Fibroblast of lung (primary cell): ENCODE measurements at regions not wholly inside any gene's neighbourhood (a gene's known extent, or its start where the extent isn't known, plus 50 kb on each side); places are given as distances from the start of the nearest gene placed in this dataset.

ENCODE experiments used
- DNase-seq, 2 donors: peaks; one replicate each; pipeline versions ENCODE4 v3.0.0 to v3.0.0-alpha.2; 2010; ENCODE audit warnings: low read depth in 2 of 2
- H2AFZ ChIP-seq: 2 replicates; pipeline ENCODE4 v1.5.1; 2012; ENCODE audit warnings: low read length, control low read depth, inconsistent platforms
- H3K27ac ChIP-seq: 2 replicates; pipeline ENCODE4 v1.5.1; 2011; ENCODE audit warnings: low read length, control low read depth; ENCODE audit not compliant: insufficient read depth
- H3K27me3 ChIP-seq: 2 replicates; pipeline ENCODE4 v1.5.1; 2011; ENCODE audit warnings: mild to moderate bottlenecking, low read length; ENCODE audit not compliant: control insufficient read depth, insufficient read depth
- H3K36me3 ChIP-seq: 2 replicates; pipeline ENCODE4 v1.5.1; 2011; ENCODE audit warnings: low read length; ENCODE audit not compliant: control insufficient read depth, insufficient read depth
- H3K4me1 ChIP-seq: 2 replicates; pipeline ENCODE4 v1.5.1; 2011; ENCODE audit warnings: low read length; ENCODE audit not compliant: control insufficient read depth, insufficient read depth; ENCODE audit errors: extremely low read depth
- H3K4me2 ChIP-seq: 2 replicates; pipeline ENCODE4 v1.5.1; 2011; ENCODE audit warnings: low read length, control low read depth; ENCODE audit not compliant: insufficient read depth; ENCODE audit errors: extremely low read depth
- H3K4me3 ChIP-seq, 4 experiments: fragments of 200-600 bp in 1 of 4; sonication (generic) in 1 of 4; replicated peaks in 1 of 4; 2 replicates each; pipeline ENCODE4 v1.5.1; 2011 to 2016; ENCODE audit warnings: low read length in 4 of 4, low read depth in 3 of 4, mild to moderate bottlenecking in 3 of 4, control low read depth in 2 of 4, inconsistent platforms in 1 of 4, mixed read lengths in 1 of 4; ENCODE audit not compliant: insufficient read depth in 1 of 4; ENCODE audit errors: control extremely low read depth in 1 of 4
- H3K79me2 ChIP-seq: 2 replicates; pipeline ENCODE4 v1.5.1; 2012; ENCODE audit warnings: mild to moderate bottlenecking, low read length, inconsistent platforms; ENCODE audit not compliant: control insufficient read depth, insufficient read depth
- H3K9ac ChIP-seq: 2 replicates; pipeline ENCODE4 v1.5.1; 2011; ENCODE audit warnings: mild to moderate bottlenecking, low read length, control low read depth; ENCODE audit not compliant: insufficient read depth
- H3K9me3 ChIP-seq: 2 replicates; pipeline ENCODE4 v1.5.1; 2012; ENCODE audit warnings: low read depth, low read length; ENCODE audit not compliant: control insufficient read depth, insufficient read depth
- H4K20me1 ChIP-seq: 2 replicates; pipeline ENCODE4 v1.5.1; 2011; ENCODE audit warnings: low read length; ENCODE audit not compliant: control insufficient read depth, insufficient read depth; ENCODE audit errors: extremely low read depth
- EZH2 ChIP-seq: IDR thresholded peaks from 2 replicates; pipeline ENCODE4 v1.5.1; 2012; ENCODE audit warnings: low read length, control low read depth, mild to moderate bottlenecking; ENCODE audit errors: missing control alignments
- TF ChIP-seq, protein P1 (sequence below), 2 donors: IDR thresholded peaks in 1 of 2; conservative IDR thresholded peaks in 1 of 2; 1 replicate in 1 of 2; 2 replicates in 1 of 2; pipeline ENCODE4 v1.5.1; 2011 to 2012; ENCODE audit warnings: low read length in 2 of 2, control low read depth in 1 of 2, inconsistent platforms in 1 of 2, low read depth in 1 of 2, mild to moderate bottlenecking in 1 of 2

DNA sequence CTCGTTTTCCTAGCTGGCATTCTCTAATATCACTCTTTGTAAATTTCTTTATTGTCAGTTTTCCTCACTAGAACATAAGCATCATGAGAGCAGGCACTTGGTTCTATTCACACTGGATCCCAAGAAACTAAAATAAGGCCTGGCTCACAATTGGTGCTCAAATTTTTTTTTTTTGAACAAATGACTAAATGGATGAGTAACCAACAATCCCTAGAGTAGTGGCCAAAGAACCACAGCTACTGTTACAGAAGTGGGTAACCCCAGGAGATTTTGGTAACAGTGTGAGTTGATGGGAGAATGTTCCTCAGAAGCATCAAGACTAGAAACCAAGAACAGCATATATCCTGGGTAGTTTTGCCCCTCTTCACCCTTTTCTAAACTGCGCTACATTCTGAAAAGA, 572.6 kb downstream of the INSC start:
- H4K20me1 ChIP-seq, result no peaks in the 10 kb centered on the region
- no peaks in the 10 kb centered on the region for H3K4me1 ChIP-seq
- H3K9me3 ChIP-seq, result no peaks in the 10 kb centered on the region
- H3K9ac ChIP-seq, result no peak overlapping the region
- TF ChIP-seq, protein P1, sequence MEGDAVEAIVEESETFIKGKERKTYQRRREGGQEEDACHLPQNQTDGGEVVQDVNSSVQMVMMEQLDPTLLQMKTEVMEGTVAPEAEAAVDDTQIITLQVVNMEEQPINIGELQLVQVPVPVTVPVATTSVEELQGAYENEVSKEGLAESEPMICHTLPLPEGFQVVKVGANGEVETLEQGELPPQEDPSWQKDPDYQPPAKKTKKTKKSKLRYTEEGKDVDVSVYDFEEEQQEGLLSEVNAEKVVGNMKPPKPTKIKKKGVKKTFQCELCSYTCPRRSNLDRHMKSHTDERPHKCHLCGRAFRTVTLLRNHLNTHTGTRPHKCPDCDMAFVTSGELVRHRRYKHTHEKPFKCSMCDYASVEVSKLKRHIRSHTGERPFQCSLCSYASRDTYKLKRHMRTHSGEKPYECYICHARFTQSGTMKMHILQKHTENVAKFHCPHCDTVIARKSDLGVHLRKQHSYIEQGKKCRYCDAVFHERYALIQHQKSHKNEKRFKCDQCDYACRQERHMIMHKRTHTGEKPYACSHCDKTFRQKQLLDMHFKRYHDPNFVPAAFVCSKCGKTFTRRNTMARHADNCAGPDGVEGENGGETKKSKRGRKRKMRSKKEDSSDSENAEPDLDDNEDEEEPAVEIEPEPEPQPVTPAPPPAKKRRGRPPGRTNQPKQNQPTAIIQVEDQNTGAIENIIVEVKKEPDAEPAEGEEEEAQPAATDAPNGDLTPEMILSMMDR (conservative IDR thresholded peaks at IDR 0.05 in 1 of 2, IDR thresholded peaks at IDR 0.05 in 1 of 2; ENCODE audit: low read depth in 1 of 2, low read length in 2 of 2), result no peak
- no peak for TF ChIP-seq EZH2
- H3K27ac ChIP-seq, result no peak overlapping the region
- peak in 1 of 2 donors; percentile 49 for DNase-seq
- H3K36me3 ChIP-seq, result no peaks in the 10 kb centered on the region
- no peaks in the 10 kb centered on the region for H3K27me3 ChIP-seq
- no peak overlapping the region for H2AFZ ChIP-seq
- no peak overlapping the region for H3K4me3 ChIP-seq
- no peaks in the 10 kb centered on the region for H3K79me2 ChIP-seq
- H3K4me2 ChIP-seq, result no peak overlapping the region

DNA sequence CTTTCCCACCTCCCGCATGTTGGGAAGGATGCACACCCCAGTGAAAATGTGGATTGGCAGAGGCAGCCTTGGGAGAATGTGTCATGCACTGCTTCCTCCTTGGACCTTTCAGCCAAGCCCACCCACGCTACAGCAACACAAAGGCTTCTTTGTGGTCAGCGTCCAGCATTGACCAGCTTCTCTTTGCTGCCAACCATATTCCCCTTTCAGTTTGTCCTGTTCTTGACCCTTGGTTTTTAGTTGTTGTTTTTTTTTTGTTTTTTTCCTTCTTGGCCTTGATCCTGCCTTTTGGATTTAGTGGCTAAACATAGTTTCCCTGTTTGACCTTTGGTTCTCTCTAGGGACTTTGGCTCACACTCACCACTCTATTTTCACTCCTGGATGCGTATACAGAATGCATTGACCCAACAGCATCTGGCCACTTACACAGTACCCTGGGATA, 573.6 kb downstream of the INSC start:
- Histone ChIP-seq H3K4me1 (no peaks in the 10 kb centered on the region), H4K20me1 (no peaks in the 10 kb centered on the region), H3K9me3 (no peaks in the 10 kb centered on the region), H3K9ac (no peak overlapping the region), H2AFZ (no peak overlapping the region), H3K4me2 (no peak overlapping the region), H3K27me3 (no peaks in the 10 kb centered on the region), H3K36me3 (no peaks in the 10 kb centered on the region), H3K4me3 (no peak overlapping the region), H3K27ac (no peak overlapping the region), H3K79me2 (no peaks in the 10 kb centered on the region)
- DNase-seq, result peak; percentile 45 to 95
- no peak for TF ChIP-seq EZH2
- TF ChIP-seq, protein P1 (conservative IDR thresholded peaks at IDR 0.05 in 1 of 2, IDR thresholded peaks at IDR 0.05 in 1 of 2; ENCODE audit: low read depth in 1 of 2, low read length in 2 of 2), result no peak

DNA sequence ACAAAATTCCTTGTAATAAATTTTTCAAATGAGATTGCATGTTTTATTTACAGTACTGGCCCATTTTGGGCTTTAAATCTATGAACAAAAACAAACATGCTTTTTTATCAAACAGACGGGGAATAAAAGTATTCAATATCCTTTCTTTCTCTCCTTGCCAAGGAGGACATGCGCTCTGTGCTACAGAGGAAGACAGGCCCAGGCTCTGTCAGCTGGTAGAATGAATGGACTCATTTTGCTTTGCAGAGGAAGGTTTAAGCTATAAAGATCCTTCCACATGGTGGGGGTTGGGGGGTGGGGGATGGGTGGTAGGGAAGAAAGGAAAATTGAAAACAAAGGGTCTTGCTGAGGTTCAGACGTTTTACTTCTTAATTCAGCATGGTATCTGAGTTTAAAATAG, 575.6 kb downstream of the INSC start:
- DNase-seq, result no peak
- no peak for TF ChIP-seq EZH2
- TF ChIP-seq, protein P1 (conservative IDR thresholded peaks at IDR 0.05 in 1 of 2, IDR thresholded peaks at IDR 0.05 in 1 of 2; ENCODE audit: low read depth in 1 of 2, low read length in 2 of 2), result no peak
- no peaks in the 10 kb centered on the region for H3K9me3 ChIP-seq
- H2AFZ ChIP-seq, result no peak overlapping the region
- no peak overlapping the region for H3K4me3 ChIP-seq
- H3K79me2 ChIP-seq, result no peaks in the 10 kb centered on the region
- H3K36me3 ChIP-seq, result no peaks in the 10 kb centered on the region
- no peaks in the 10 kb centered on the region for H3K27me3 ChIP-seq
- H3K9ac ChIP-seq, result no peak overlapping the region
- no peak overlapping the region for H3K27ac ChIP-seq
- H3K4me1 ChIP-seq, result no peaks in the 10 kb centered on the region
- H3K4me2 ChIP-seq, result no peak overlapping the region
- no peaks in the 10 kb centered on the region for H4K20me1 ChIP-seq
